GM18498 (cell line): ENCODE measurements at regions not wholly inside any gene's neighbourhood (a gene's known extent, or its start where the extent isn't known, plus 50 kb on each side); places are given as distances from the start of the nearest gene placed in this dataset.
"Not testable (repeated sequence)": the region's sequence is repeated elsewhere in the genome, so short reads cannot be mapped to it uniquely, and the experiment has no call there.

Experiments used
- ATAC-seq: cut with Tn5 transposase; IDR thresholded peaks from one replicate; pipeline ENCODE4 v1.9.1; 2021; ENCODE audit warnings: mild to moderate bottlenecking, moderate library complexity; ENCODE audit not compliant: unreplicated experiment

GRCh38 chr22:27084130-27084529 is 426.7 kb downstream of the MIAT start:
- no peak for ATAC-seq

DNA sequence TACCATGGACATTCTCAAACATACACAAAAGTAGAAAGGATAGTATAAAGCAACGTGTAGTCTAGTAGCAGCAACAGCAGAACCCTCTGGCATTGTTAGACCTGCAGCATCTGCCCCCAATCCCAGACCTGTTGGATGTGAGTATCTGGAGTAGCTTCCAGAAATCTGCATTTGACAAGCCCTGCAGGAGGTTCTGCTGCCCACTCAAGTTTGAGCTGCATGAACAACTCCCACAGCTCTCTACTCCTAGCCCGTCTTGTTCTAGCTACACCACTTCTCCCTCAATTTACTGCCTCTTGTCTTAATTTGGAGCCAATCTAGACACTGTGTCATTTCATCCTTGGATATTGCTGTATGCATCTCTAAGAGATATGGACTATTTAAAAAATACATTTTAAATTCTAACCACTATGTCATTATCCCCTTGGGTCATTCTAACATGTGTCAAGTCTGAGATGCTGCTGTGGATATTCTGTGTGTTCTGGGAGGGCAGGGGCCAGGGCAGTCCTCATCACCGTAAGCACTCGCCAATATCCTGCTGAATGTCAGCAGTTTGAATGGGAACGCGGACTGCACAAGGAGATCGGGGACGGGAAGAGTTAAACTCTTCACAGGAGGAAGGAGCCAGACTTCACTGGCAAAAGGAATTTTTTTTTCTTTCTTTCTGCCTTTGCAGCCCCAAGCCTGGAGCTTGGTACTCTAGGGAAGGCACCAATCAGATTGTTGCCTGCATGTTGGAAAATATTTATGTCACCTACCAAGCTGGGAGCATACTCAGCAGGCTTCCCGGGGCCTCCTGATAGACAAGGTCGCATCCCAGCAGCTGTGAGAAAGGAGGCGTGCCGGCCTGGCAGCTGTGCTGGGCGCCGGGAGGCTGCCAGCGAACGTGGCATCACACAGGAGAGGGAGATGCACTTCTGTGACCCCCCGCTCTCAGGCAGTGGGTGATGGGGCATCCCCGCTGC is 429.0 kb downstream of the MIAT start:
- ATAC-seq: no peak

DNA sequence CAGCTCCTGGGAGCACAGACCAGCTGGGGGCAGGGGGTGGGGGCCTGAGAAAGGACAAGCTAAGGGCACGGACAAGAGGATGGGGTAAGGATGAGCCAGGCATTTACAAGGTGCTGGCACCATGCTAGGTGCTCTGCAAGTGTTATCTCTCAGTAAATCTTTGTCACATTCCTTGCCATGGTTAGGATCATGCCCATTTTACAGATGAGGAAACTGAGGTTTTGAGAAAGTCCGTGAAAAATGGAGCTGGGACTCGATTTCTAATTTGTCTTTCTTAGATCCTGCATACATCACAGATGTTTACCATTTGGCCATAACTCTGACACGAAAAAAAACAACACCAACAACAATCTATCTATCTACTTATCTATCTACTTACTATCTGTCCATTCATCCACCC is 429.7 kb downstream of the MIAT start:
- no peak for ATAC-seq

GRCh38 chr22:27088026-27088425 is 430.6 kb downstream of the MIAT start:
- ATAC-seq: no peak

- ATAC-seq: no peak
Measured at GRCh38 chr22:27089264-27089663, 431.9 kb downstream of the MIAT start.

DNA sequence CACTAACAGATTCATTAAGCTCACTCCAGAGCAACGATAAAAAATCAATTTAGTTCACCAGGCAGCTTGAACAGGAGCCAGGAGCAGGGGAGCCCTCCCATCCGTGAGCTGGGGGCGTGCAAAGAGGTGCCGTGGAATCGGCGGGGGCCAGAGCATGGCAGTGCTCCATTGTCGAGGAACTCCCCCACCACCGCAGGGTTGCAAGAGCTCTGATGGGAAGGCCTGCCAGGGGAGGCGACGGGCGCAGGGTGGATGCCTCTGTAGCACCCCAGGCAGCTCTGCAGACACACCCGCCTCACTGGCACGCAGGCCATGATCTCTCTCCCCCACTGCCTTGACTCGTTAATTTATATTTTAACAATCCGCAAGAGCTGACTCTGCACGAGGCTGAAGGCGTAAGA is 433.2 kb downstream of the MIAT start:
- ATAC-seq: no peak

DNA sequence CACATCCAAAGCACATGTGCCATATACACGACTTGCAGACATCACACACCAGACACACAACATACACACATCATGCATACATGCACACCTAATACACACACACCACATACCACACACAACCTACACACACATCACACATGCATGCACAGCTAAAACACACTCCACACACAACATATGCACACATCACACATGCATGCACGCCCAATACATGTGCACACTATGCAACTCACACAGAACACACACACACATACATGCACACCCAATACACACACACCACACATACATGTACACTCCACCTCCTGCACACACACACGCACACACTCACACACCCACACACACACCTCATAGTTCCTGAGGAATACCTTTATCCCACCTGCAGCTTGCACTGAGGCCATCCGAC is 436.0 kb downstream of the MIAT start:
- ATAC-seq: no peak

GRCh38 chr22:27094633-27095308 is 437.4 kb downstream of the MIAT start:
- no peak for ATAC-seq

DNA sequence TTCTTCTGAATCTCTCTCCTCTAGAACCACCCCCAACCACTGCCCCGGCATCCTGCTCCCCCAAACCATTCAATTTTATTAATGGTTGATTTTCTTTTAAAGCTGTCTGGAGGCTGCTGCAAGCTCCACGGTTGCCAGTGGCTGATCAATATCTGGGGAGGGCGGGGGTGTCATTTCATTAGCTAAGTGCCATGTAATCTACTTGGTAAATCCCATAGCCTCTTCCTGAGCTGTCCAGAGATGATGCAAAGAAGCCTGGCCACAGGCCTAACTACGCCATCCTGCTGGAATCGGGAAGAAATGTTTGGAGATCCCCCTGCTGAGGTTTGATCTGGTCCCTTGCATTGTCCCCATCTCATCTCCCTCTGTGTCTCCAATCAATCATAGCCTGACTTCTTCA is 440.1 kb downstream of the MIAT start:
- no peak for ATAC-seq

DNA sequence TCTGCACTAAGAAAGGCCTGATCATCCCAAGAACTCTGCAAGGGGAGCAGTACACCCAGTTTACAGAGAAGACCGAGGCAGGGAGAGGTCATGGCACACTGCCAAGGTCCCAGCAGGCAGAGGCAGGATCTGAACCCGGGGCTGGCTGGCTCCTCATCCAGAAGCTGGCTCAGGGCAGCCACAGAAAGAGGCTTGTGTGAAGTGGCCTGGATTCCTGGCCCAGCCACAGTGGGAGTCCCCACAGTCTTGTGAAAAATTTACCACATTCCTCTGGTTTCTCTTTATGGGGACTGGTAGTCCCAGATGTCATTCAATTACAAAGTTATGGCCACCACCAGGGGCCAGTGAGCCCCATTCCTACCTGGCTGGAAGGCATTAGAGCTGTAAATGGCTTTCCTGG is 440.5 kb downstream of the MIAT start:
- ATAC-seq: no peak

- ATAC-seq: no peak
Measured at GRCh38 chr22:27099946-27100722, 442.7 kb downstream of the MIAT start.

DNA sequence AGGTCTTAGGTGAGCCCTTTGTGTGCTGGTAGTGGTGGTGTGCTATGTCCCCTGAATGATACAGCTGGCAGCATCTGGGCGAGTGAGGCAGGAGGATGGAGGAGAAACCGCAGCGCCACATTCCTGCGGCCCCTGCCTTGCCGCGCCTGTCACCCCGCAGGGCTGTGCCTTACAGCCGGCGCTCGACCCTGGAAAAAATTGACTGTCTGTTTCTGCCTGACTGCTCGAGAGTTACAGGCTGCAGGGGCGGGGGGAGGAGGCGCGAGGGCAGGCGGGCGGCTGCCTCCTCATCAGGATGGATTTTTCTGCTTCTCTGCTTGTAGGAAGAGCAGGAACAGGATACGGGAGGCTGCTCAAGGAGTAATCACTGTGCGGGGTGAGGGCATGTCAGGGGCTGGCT is 443.4 kb downstream of the MIAT start:
- no peak for ATAC-seq

DNA sequence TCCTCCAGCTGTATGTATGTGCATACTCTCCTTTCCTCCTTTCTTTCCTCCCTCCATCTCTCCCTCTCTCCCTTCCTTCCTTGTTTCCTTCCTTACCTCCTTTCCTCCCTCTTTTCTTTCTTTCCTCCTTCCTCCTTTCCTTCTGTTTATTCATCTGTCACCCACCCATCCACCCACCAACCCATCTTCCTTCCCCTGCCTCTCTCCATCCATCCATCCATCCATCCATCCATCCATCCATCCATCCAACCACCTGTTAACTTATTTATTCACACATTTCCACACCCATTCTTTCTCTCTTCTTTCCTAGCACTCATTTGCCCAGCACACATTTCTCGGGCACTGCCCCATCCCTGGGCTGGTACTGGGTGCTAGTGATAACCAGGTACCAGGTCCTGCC is 443.9 kb downstream of the MIAT start:
- no peak for ATAC-seq

DNA sequence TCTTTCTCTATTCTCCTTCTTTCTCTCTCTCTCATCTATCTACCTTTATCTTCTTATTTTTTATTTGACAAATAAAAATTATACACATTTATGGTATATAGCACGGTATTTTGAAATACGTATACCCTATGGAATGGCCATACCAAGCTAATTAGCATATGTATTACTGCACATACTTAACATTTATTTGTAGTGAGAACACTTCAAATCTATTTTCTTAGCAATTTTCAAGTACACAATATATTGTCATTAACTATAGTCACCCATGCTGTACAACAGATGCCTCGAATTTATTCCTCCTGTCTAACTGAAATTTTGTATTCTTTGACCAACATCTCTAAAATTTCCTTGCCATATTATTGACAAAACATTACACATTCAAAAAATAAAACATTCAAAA is 447.1 kb downstream of the MIAT start:
- no peak for ATAC-seq

- no peak for ATAC-seq
Measured at GRCh38 chr22:27105142-27106025, 448.0 kb downstream of the MIAT start.

- ATAC-seq: no peak
Measured at GRCh38 chr22:27106985-27107384, 449.6 kb downstream of the MIAT start.

GRCh38 chr22:27107386-27107785 is 450.0 kb downstream of the MIAT start:
- ATAC-seq: no peak

- ATAC-seq: no peak
Measured at GRCh38 chr22:27107824-27108223, 450.4 kb downstream of the MIAT start.

DNA sequence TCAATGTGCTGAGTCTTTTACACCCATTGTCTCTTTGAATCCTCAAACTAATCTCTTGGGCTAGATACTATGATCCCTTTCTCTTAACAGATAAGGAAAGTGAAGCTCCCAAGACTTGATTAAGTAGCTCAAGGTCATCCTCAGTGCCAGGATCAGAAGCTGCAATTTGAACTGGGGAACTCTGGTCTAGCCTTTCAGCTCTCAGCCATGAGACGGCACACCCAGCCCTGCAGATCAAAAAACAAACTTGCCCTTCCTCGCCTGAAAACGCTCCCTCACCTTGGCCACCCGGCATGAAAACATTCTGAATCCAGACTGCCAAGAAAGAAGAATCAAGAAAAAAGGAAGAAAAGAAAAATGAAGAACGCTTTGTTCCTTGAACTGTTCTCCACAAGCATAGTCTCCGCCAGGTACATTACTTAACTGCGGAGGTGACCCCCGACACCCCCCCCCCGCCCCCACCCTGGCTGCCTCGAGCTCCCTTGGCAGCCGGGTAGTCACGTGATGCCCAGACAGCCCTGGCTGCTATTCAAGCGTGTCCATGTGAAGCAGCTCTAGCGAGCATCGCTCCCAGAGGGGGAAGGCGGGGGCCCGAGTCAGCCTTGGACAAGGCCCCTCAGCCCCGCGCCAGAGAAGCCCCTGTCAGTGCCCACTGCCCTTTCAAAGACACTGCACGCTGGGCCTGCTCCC is 451.2 kb downstream of the MIAT start:
- ATAC-seq: no peak

DNA sequence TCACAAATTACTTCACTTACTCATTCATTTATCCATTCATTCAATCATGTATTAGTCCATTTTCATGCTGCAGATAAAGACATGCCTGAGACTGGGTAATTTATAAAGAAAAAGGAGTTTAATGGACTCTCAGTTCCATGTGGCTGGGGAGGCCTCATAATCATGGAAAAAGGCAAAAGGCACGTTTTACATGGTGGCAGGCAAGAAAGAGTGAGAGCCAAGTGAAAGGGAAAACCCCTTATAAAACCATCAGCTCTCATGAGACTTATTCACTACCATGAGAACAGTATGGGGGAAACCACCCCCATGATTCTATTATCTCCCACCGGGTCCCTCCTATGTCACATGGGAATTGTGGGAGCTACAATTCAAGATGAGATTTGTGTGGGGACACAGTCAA is 452.0 kb downstream of the MIAT start:
- not testable (repeated sequence) for ATAC-seq
